HG03135 (cell line): ENCODE measurements at regions not wholly inside any gene's neighbourhood (a gene's known extent, or its start where the extent isn't known, plus 50 kb on each side); places are given as distances from the start of the nearest gene placed in this dataset.

Experiments
- ATAC-seq: cut with Tn5 transposase; IDR thresholded peaks from one replicate; pipeline ENCODE4 v1.9.1; 2021; ENCODE audit warnings: mild to moderate bottlenecking, moderate library complexity; ENCODE audit not compliant: unreplicated experiment

GRCh38 chr2:136062066-136062837, 55.7 kb downstream of the CXCR4 start:
- no peak for ATAC-seq

- ATAC-seq = no peak
These were observed 57.5 kb downstream of the CXCR4 start for GRCh38 chr2:136060416-136060815.

- no peak for ATAC-seq
These were observed 58.9 kb downstream of the CXCR4 start for GRCh38 chr2:136059036-136059472.

- ATAC-seq = no peak
These were observed 59.7 kb downstream of the CXCR4 start for GRCh38 chr2:136058262-136058661.

GRCh38 chr2:136057802-136058140, 60.2 kb downstream of the CXCR4 start:
- ATAC-seq = no peak

- peak; percentile 40 for ATAC-seq
These were observed 60.7 kb downstream of the CXCR4 start for GRCh38 chr2:136057023-136057801.

GRCh38 chr2:136055929-136056688, 61.8 kb downstream of the CXCR4 start:
- ATAC-seq = no peak

GRCh38 chr2:136054856-136055255, 63.1 kb downstream of the CXCR4 start:
- ATAC-seq = no peak

- ATAC-seq = peak; percentile 38
These were observed 65.3 kb downstream of the CXCR4 start for GRCh38 chr2:136052369-136053362.

- ATAC-seq = no peak
These were observed 66.3 kb upstream of the DARS1 start for GRCh38 chr2:136051725-136052048.

GRCh38 chr2:136051001-136051724, 65.7 kb upstream of the DARS1 start:
- ATAC-seq = peak; percentile 53

- no peak for ATAC-seq
These were observed 64.8 kb upstream of the DARS1 start for GRCh38 chr2:136049991-136050920.

GRCh38 chr2:136049011-136049742, 63.8 kb upstream of the DARS1 start:
- no peak for ATAC-seq

GRCh38 chr2:136045835-136046570, 60.6 kb upstream of the DARS1 start:
- no peak for ATAC-seq

- ATAC-seq = no peak
These were observed 59.9 kb upstream of the DARS1 start for GRCh38 chr2:136045344-136045743.
